Prostate gland (tissue), 2 donors: ENCODE measurements at regions not wholly inside any gene's neighbourhood (a gene's known extent, or its start where the extent isn't known, plus 50 kb on each side); places are given as distances from the start of the nearest gene placed in this dataset.

Experiments
- POLR2A ChIP-seq: fragments of 450-650 bp; IDR thresholded peaks from one replicate; pipeline ENCODE4 v1.6.1; 2016; ENCODE audit warnings: antibody characterized with exemption, mild to moderate bottlenecking
- TF ChIP-seq, protein P1 (sequence below), 4 experiments: fragments of 200-600 bp in 2 of 4; fragments of 450-650 bp in 2 of 4; sonication (generic) in 2 of 4; IDR thresholded peaks; 1 replicate in 3 of 4; 2 replicates in 1 of 4; pipeline ENCODE4 v1.5.1; 2016 to 2019; ENCODE audit warnings: antibody characterized with exemption in 4 of 4, mild to moderate bottlenecking in 2 of 4, moderate library complexity in 2 of 4

DNA sequence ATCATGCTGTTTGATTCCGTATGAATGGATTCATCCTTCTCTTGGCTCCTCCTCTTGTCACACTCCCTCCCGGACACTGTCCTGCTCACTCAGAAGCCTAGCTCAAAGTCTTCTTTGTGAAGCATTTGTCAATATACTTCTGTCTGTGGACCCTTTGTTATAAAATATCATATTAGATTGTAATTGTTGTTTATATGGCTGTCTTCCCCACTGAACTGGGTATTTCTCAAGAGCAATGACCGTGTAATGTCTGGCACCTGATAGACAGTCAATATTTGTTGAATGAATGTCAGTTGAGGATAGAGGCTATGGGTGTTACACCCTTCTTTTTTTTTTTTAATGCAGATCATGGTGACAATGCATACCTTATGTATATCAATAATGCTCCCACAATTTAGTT lies 335.3 kb downstream of the SOX4 start:
- TF ChIP-seq, protein P1, sequence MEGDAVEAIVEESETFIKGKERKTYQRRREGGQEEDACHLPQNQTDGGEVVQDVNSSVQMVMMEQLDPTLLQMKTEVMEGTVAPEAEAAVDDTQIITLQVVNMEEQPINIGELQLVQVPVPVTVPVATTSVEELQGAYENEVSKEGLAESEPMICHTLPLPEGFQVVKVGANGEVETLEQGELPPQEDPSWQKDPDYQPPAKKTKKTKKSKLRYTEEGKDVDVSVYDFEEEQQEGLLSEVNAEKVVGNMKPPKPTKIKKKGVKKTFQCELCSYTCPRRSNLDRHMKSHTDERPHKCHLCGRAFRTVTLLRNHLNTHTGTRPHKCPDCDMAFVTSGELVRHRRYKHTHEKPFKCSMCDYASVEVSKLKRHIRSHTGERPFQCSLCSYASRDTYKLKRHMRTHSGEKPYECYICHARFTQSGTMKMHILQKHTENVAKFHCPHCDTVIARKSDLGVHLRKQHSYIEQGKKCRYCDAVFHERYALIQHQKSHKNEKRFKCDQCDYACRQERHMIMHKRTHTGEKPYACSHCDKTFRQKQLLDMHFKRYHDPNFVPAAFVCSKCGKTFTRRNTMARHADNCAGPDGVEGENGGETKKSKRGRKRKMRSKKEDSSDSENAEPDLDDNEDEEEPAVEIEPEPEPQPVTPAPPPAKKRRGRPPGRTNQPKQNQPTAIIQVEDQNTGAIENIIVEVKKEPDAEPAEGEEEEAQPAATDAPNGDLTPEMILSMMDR (IDR thresholded peaks at IDR 0.05): no peak
- no peak for TF ChIP-seq POLR2A
